Osteocyte (in vitro differentiated cells): ENCODE measurements at regions not wholly inside any gene's neighbourhood (a gene's known extent, or its start where the extent isn't known, plus 50 kb on each side); places are given as distances from the start of the nearest gene placed in this dataset.

Experiments
- DNase-seq: peaks from one replicate; pipeline ENCODE4 v3.0.0; 2021; ENCODE audit warnings: mixed read lengths; ENCODE audit not compliant: unreplicated experiment; ENCODE audit errors: extremely low spot score
- H3K27ac Mint-ChIP-seq: one replicate; pipeline ENCODE4 v1.8.0; 2021; ENCODE audit warnings: mild to moderate bottlenecking, mixed read lengths; ENCODE audit not compliant: unreplicated experiment
- H3K27me3 Mint-ChIP-seq: one replicate; pipeline ENCODE4 v1.8.0; 2021; ENCODE audit warnings: mixed read lengths; ENCODE audit not compliant: unreplicated experiment
- H3K36me3 Mint-ChIP-seq: one replicate; pipeline ENCODE4 v1.8.0; 2021; ENCODE audit warnings: mixed read lengths; ENCODE audit not compliant: unreplicated experiment
- H3K4me1 Mint-ChIP-seq: one replicate; pipeline ENCODE4 v1.8.0; 2021; ENCODE audit warnings: mixed read lengths; ENCODE audit not compliant: unreplicated experiment
- H3K4me3 Mint-ChIP-seq: one replicate; pipeline ENCODE4 v1.8.0; 2021; ENCODE audit warnings: mild to moderate bottlenecking, moderate library complexity, mixed read lengths; ENCODE audit not compliant: unreplicated experiment
- H3K9me3 Mint-ChIP-seq: one replicate; pipeline ENCODE4 v1.8.0; 2021; ENCODE audit warnings: mixed read lengths; ENCODE audit not compliant: unreplicated experiment
- TF ChIP-seq, protein P1 (sequence below): fragments of 200-600 bp; sonication (generic); IDR thresholded peaks from 2 replicates; pipeline ENCODE4 v1.5.0; 2021; ENCODE audit warnings: antibody characterized with exemption, mild to moderate bottlenecking, moderate library complexity

DNA sequence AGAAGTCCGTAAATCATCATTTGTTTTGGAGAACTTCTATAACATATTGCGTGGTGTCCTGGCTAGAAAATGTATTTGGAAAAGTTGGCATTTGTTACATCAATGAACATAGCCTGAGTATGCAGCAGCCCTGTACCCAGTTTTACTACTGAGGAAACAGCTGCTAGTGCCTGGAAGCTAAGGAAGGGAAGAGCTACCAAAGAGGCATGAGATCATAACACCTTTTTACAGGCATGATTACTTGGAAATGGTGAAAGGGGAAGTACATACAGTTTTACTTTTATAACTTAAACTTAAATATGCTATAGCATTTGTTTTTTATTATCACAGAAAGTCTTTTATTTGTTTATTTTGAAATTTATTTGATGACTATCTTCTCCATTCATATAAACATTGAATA, 128.4 kb upstream of the MC4R start:
- TF ChIP-seq, protein P1, sequence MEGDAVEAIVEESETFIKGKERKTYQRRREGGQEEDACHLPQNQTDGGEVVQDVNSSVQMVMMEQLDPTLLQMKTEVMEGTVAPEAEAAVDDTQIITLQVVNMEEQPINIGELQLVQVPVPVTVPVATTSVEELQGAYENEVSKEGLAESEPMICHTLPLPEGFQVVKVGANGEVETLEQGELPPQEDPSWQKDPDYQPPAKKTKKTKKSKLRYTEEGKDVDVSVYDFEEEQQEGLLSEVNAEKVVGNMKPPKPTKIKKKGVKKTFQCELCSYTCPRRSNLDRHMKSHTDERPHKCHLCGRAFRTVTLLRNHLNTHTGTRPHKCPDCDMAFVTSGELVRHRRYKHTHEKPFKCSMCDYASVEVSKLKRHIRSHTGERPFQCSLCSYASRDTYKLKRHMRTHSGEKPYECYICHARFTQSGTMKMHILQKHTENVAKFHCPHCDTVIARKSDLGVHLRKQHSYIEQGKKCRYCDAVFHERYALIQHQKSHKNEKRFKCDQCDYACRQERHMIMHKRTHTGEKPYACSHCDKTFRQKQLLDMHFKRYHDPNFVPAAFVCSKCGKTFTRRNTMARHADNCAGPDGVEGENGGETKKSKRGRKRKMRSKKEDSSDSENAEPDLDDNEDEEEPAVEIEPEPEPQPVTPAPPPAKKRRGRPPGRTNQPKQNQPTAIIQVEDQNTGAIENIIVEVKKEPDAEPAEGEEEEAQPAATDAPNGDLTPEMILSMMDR, result no peak
- Mint-ChIP-seq H3K4me3 (no peak overlapping the region), H3K27ac (no peak overlapping the region), H3K4me1 (no peaks in the 10 kb centered on the region), H3K9me3 (no peaks in the 10 kb centered on the region), H3K36me3 (no peaks in the 10 kb centered on the region), H3K27me3 (peaks cover 3% of the 10 kb centered on the region)
- DNase-seq, result no peak

DNA sequence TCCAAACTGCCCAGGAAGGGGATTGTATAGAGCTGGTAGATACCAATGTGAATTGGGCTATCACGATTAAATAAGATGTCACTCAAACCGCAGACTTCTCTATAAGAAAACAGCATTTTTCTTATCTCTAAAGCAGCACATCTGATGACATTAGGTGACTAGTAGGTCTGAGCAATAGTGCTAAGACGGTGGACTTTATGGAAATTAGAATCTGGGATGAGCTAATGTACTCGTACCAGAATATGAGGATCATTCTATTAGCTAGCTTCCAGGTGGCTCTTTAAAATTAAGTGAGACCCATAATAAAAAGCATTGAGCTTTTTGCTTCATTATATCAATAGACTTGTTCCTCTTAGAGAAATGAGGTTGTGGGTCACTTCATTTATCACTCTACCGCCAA, 130.0 kb upstream of the MC4R start:
- peaks cover 3% of the 10 kb centered on the region for H3K27me3 Mint-ChIP-seq
- H3K4me1 Mint-ChIP-seq, result peaks cover 10% of the 10 kb centered on the region
- H3K36me3 Mint-ChIP-seq, result no peaks in the 10 kb centered on the region
- no peak for DNase-seq
- H3K27ac Mint-ChIP-seq, result no peak overlapping the region
- no peak overlapping the region for H3K4me3 Mint-ChIP-seq
- TF ChIP-seq, protein P1, result no peak
- H3K9me3 Mint-ChIP-seq, result no peaks in the 10 kb centered on the region

DNA sequence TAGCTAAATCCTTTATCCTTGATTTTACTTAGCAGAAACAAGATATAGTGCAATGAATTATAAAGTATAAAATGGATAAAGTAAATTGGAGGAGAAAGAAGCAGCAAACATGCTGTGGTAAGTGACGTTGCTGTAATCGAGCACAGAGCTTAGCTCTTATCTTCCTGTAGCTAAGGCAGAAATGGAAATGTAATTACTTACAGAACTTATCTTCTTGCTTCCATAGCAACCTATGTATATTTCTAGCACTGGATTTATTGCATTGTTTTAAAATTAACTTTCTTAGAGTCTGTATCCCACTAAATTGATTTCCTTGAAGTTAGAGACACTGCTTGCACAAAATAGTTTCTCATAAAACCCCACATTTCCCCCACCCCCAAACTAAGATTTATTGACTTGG, 130.6 kb upstream of the MC4R start:
- Mint-ChIP-seq H3K27ac (no peak overlapping the region), H3K9me3 (no peaks in the 10 kb centered on the region), H3K27me3 (peaks cover 3% of the 10 kb centered on the region), H3K4me3 (no peak overlapping the region), H3K4me1 (peaks cover 10% of the 10 kb centered on the region), H3K36me3 (no peaks in the 10 kb centered on the region)
- TF ChIP-seq, protein P1, result no peak
- no peak for DNase-seq

DNA sequence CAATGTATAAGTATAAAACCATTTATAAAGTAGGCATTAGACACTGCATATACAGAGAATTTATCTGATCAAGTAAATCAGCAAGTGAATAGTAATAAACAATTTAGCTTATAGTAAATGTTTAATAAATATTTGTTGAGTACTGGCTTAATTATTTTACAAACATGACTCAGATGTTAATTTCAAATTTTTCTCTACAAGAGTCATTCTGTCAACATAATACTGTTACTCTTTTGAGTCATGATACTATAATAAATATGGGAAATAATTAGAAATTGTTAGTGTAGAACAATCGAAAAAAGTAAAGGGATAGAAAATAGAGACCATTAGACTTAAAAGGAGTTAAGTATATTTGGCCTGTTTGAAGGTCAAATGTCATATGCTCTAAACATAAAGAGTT, 133.6 kb upstream of the MC4R start:
- no peaks in the 10 kb centered on the region for H3K9me3 Mint-ChIP-seq
- peaks cover 10% of the 10 kb centered on the region for H3K4me1 Mint-ChIP-seq
- no peaks in the 10 kb centered on the region for H3K27me3 Mint-ChIP-seq
- no peaks in the 10 kb centered on the region for H3K36me3 Mint-ChIP-seq
- no peak for DNase-seq
- H3K4me3 Mint-ChIP-seq, result no peak overlapping the region
- no peak overlapping the region for H3K27ac Mint-ChIP-seq
- TF ChIP-seq, protein P1, result no peak

DNA sequence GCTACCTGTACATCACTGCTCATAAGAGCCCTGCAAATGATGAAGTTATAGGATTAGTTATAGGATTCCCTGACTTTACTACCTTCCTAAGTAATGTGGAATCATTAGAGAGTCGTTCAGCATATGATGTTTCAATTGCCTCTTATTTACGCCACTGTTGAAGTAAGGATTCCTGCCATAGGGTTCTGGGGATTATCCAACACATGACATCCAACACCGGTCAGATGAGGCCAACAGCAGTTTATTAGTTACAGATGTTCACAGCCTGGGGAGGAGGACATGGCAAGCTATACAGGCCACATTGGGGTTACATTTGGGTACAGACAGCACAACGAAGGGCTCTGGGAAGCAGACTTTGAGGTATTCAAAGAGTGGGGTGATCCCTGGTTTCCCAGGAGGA, 134.1 kb upstream of the MC4R start:
- no peak overlapping the region for H3K27ac Mint-ChIP-seq

More for the DNA sequence above, 134.1 kb upstream of the MC4R start:
- TF ChIP-seq, protein P1, result no peak
- H3K4me1 Mint-ChIP-seq, result peaks cover 10% of the 10 kb centered on the region
- no peak for DNase-seq
- H3K9me3 Mint-ChIP-seq, result no peaks in the 10 kb centered on the region
- no peaks in the 10 kb centered on the region for H3K27me3 Mint-ChIP-seq
- H3K4me3 Mint-ChIP-seq, result no peak overlapping the region
- H3K36me3 Mint-ChIP-seq, result no peaks in the 10 kb centered on the region
